HPDE6-E6E7 (cell line): ENCODE measurements at regions not wholly inside any gene's neighbourhood (a gene's known extent, or its start where the extent isn't known, plus 50 kb on each side); places are given as distances from the start of the nearest gene placed in this dataset.
"Not testable (repeated sequence)": the region's sequence is repeated elsewhere in the genome, so short reads cannot be mapped to it uniquely, and the experiment has no call there.

Experiments used
- DNase-seq: peaks from one replicate; pipeline ENCODE4 v3.0.0; 2011; ENCODE audit warnings: missing footprints; ENCODE audit errors: extremely low spot score

DNA sequence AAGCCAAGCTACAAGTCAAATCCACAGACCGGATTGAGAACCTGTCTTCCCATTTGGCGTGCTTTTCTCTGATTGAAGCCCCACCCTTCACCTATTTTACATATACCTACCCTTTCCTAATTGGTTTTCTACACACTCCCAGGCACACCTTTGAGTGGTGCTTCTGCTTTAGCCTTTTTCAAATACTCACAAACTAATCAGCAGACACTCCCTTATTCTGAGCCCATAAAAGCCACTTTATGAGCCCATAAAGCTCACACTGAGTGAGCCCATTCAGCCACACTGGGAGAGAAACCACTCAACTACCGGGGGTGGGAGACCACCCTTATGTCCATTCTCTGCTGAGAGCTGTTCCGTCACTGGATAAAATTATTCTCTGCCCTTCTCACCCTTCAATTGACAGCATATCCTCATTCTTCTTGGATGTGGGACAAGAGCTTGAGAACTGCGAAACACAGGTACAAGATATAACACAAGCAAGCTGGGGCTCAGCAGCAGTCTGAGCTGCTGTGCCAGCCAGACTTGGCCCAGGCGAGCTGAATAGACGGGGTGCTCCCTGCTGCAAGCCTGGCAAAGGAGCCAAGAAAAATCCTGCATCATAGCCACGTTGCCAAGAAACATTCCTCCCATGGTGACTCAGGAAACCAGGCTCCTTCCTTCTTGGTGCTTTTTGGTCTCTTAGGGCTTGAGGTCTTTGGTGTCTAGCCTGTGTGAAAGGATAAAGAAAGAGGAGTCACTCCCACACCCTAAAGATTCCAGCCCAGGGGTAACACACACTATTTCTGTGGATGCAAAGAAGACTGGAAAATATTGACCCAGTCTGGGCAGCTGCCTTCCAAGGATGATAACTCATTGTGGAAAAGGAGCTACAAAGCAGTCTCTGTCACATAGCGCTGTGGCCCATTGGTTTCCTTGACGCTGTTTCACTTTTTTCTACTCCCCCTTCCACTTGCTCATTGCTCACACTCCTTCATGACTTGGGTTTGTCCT, 609.7 kb downstream of the MCTP2 start:
- DNase-seq, result no peak

DNA sequence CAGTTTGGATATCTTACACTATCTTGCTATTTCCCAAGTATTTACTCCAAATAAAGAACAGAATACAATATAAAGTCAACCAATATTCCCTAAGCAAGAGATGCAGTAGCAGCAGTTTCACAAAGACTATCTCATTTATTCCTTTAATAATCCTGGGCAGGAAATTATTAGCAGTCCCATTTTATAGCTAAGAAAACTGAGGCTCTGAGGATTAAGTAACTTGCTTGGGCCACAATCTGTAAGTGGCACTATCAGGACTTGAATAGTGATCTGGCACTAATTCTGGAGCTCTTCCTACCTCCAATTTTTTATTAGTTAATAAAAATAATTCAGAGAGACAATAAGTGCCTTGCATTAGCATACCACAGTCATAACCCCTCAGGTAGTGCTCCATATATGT, 611.7 kb downstream of the MCTP2 start:
- no peak for DNase-seq

DNA sequence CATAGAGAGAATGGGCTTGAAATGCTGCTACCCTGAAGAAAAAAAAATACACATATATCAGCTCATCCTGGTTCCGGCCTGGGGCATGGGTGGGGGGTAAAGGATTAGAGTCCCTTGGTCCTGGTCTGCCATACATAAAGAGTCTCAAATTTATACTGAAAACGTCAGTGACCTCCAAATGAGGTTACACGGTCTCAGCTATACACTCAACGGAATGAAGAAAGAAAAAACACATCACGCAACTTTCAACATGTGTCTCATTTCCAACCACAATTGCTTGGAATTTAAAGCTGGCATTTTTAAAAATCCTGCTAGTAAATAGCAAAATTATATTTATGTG, 612.8 kb downstream of the MCTP2 start:
- no peak for DNase-seq

DNA sequence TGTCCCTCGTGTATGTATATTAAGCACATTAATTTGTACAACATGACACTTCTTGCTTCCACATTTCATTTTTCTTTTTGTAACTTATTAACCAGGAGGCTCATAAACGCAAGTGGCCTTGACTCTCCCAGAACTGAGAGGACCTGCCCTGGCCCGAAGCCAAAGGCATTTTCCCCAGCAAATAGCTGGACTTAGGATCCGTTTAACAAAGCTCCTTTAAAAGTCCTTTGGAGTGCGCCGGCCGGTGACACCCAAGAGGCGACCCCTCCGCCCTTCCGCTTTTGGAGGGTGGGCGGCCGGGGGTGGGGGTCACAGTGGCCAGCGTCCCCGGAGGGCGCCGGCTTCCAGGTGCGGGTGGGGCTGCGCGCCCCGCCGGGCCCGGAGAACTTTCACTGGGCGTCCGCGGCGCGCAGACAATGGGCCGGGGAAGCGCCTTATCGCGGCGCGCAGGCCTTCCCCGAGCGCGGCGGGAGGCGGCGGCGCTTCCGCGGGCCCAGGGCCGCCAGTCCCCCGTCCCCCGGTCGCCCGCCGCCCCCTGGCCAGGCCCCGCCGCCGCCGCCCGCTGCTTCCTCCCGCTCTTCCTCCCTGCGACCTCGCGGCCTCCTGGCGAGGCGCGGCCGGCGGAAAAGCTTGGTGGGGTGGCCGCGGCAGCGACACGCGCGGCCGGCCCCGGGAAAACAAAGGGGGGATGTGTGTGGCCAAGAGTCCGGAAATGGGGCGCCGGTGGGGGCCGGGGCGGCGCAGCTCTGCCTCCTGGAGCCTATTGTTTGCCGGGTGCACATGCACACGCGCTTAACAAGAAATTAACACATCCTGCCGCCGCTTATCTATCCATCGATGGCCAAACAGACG, 613.4 kb downstream of the MCTP2 start:
- DNase-seq, result peak; percentile 28

DNA sequence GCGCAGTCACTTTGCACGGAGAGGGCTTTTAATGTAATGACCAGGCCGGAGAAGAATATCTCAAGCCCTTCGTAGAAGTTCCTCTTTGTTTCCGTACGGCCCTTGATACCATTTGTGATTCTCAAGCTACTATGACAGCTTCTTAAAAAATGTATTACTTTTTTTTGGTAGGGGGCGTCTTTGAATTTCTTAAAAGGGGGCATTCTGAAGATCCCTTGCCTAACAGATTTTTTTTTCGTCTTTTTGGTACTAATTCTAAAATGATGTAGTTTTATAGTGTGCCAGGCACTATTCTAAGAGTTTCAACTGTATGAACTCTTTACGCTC, 614.0 kb downstream of the MCTP2 start:
- no peak for DNase-seq

DNA sequence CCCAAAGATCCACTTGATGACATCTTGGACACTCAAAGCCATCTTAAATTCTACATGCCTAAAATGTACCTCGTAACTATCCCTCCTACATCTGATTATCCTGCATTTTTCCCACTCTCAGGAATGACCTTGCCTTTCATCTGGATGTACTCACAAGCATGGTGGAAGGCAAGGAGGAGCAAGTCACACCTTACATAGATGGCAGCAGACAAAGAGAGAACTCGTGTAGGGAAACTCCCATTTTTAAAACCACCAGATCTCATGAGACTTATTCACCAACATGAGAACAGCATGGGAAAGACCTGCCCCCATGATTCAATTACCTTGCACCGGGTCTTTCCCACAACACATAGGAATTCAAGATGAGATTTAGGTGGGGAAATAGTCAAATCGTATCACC, 616.0 kb downstream of the MCTP2 start:
- no peak for DNase-seq

DNA sequence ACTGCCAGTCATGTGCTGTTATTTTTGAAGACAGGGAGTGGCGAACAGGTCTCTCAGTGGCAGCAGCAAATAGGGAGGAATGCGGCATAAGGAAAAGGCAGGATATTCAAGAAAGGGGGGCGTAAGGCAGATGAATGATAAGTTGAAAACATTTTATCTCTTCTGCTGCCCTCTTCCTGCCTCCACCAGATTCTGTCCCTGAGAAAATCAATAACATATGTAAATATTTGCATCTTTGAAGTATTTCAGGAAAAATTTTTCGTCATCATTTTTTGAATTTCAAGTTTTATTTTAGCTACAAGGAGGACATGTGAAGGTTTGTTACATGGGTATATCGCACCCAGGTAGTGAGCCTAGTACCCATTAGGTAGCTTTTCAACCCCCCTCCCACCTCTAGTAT, 616.7 kb downstream of the MCTP2 start:
- no peak for DNase-seq

DNA sequence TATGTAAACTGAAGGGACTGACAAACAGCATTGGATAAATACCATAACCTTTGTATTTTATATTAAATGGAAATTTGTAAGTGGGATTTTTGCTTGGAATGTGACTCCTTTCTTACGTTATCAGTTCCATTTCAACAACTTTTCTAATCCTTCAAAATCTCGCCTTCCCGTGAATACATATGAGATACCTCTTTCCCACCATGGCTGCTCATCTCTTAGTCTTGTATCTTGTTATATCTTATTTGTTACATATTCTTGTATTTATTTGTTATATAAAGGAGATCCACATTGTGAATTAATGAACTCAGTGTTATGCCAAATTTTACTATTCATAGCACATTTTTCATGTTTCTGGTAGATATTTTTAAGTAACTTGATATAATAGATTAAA, 623.7 kb downstream of the MCTP2 start:
- DNase-seq, result no peak

DNA sequence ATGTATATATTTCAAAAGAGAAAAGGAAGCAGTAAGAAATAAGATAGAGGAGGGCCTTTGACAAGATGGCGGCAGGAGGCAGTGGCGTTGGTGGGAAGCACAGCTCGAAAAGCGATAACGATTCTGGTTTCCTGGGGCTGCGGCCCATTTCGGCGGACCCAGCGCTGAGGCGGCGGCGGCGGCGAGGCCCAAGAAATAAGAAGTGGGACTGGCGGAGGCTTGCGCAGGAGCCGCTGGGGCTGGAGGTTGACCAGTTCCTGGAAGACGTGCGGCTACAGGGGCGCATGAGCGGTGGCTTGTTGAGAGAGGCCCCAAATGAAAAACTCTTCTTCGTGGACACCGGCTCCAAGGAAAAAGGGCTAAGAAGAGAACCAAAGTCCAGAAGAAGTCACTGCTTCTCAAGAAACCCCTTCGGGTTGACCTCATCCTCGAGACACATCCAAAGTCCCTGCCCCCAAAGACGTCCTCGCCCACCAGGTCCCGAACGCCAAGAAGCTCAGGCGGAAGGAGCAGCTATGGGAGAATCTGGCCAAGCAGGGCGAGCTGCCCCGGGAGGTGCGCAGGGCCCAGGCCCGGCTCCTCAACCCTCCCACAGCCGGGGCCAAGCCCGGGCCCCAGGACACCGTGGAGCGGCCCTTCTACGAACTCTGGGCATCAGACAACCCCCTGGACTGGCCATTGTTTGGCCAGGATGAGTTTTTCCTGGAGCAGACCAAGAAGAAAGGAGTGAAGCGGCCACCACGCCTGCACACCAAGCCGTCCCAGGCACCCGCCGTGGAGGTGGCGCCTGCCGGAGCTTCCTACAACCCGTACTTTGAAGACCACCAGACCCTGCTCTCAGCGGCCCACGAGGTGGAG, 624.3 kb downstream of the MCTP2 start:
- DNase-seq, result no peak

DNA sequence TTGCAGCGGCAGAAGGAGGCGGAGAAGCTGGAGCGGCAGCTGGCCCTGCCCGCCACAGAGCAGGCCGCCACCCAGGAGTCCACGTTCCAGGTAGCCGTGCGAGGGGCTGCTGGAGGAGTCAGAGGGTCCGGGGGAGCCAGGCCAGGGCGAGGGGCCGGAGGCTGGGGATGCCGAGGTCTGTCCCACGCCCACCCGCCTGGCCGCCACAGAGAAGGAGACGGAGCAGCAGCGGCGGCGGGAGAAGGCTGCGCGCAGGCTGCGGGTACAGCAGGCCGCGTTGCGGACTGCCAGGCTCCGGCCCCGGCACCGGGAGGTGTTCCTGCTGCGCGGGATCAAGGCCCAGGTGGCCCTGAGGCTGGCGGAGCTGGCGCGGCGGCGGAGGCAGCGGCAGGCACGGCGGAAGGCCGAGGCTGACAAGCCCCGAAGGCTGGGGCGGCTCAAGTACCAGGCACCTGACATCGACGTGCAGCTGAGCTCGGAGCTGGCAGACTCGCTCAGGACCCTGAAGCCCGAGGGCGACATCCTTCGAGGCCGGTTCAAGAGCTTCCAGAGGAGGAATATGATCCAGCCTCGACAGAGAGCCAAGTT, 625.0 kb downstream of the MCTP2 start:
- no peak for DNase-seq

DNA sequence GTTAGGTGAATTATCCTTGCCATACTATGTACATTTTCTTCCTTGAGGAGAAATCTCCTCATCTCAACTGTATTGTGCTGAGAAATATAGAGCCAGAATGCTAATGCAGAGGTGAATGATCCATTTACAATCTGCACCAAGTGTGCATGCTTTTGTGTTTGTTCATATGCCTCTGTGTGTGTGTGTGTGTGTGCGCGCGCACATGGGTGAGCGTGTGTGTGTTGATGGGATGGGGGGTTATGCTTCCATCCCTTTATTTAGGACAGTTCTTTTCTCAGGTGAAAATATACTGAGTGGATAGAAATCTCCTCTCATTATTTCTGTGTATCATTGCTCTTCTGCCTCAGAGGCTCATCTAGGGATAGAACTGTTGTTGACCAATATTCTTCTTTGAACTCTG, 626.1 kb downstream of the MCTP2 start:
- no peak for DNase-seq

DNA sequence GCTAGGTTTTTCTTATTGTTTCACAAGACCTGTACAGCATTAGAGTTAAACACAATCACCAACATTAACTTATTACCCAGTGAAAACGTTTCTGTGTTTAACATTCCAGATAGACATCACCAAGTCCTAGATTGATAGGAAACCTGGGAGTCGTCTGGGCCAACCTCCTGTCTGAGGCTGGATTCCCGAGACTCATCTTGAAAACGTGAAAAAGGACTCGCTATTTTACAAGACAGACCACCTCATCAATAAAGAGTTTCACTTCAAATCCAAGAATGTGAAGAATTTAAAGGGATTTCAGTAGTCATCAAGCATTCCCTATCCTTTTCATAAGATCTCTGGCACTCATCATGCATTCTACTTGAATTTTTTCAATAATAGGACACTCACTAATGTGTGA, 626.6 kb downstream of the MCTP2 start:
- DNase-seq, result no peak

DNA sequence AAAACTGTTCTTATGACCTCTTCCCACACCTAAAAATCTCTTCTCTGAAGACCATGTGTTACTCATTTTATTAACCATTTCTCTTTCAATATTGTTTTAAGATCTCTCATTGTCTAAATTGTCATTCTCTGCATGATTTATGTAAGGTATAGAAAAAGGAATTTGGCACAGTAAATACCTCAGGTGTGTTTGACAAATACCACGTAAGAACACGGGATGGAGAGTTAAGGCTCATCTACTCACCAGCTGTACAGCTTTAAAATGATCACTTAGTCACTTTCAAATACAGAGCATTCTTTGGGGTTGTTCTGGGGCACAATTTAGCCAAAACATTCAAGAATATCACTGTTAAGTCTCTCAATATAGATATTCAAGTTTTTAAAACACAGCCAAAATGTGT, 627.1 kb downstream of the MCTP2 start:
- no peak for DNase-seq

DNA sequence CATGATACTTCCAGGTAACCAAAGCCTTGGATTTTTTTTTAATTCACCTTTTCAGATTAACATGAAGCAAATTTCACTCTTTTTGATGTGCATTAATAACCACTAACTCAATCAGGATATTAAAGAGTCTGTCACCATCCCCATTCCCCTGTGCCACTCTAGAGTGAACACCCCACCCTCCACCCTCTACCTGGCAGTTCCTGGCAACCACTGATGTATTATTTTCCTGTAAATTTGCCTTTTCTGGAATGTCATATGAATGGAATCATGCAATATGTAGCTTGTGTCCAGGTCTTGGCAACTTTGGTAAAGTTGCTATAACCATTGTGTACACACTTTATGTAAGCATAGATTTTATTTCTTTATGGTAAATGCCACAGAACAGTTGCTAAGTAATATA, 627.6 kb downstream of the MCTP2 start:
- no peak for DNase-seq

DNA sequence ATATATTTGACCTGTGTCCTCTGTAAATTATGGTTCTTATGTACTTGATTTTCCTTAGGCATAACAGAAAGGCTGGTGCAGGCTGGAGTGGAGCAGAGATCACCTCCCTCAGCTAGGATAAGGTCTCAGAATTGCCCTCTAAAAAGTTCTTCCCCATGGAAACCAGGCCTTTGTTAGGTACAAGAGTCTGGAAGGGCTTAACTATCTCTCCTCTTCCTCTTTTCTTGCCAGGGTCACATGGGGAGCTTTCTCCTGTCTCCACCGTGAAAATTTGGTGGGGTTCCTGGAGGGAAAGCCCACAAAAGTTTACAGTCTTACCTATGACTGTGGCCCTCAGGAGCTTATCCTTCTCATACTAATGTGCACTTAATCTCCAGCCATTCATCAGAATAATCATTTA, 633.2 kb downstream of the MCTP2 start:
- no peak for DNase-seq

DNA sequence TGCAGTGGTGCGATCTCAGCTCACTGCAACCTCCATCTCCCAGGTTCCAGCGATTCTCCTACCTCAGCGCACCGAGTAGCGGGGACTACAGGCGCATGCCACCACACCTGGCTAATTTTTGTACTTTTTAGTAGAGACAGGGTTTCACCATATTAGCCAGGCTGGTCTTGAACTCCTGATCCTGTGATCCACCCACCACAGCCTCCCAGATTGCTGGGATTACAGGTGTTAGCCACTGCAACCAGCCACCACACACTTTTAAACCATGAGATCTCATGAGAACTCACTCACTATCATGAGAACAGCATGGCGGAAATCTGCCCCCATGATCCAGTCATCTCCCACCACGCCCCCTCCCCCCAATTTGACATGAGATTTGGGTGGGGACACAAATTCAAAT, 636.9 kb downstream of the MCTP2 start:
- not testable (repeated sequence) for DNase-seq

DNA sequence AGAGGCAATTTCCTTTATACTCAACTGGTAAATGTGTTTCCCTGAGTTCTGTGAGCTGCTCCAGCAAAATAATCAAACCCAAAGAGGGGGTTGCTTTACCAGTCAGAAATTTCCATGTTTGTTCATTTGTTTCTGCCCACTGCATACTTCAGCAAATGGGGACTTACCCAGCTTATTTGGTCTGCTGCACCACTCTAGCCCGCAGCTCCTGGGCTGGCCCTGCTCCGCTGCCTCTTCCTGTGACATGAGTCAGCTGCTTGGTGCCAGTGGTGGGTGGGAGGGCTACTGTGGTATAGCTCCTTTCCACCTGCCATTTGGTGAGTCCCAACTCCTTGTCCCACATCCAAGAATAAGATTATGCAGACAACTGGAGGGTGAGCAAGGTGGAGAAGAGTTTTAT, 644.2 kb downstream of the MCTP2 start:
- DNase-seq, result no peak

DNA sequence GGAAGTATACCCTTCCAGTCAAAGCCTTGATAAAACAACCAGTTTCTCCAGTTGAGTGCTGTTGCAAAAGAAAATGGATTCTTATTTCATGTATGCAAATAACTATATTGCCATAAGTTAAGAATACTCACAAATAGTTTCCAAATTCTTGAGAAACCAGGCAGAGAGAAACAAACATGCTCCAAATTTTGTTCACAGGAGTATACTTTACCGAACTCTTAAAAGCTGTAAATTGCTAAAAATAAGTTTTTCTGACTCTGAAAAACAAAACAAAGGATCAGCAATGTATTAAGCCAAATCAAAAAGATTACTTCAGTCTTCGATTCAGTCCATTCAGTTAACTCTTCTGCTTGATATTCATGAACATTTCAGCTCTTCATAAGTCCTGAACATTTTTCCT, 646.5 kb downstream of the MCTP2 start:
- DNase-seq, result no peak

DNA sequence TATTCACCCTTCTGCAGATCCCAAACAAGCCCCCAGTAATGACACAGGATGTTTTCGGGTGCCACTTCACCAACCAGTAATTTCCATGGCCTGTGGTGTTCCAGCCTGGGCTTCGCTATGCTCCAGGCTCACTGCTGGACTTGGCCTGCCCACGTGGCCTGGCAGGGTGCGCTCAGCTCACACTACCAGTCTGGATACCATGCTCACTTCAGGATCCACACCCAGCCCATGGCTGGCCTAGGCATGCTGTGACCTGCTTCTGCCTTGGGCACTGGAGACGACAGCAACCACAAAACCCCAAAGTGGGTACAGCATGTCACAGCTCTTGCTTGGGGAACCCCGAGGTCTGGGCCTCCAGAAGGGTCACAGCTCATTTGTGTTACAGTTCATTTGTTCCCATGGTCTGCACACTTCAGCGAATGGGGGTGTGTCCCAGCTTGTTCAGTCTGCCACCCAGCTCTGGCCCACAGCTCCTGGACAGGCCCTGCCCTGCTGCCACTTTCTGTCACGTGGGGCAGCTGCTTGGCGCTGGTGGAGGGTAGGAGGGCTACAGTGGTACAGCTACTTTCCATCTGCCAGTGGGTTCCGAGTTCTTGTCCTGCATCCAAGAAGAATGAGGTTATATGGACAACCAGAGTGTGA, 650.8 kb downstream of the MCTP2 start:
- DNase-seq, result peak; percentile 55

DNA sequence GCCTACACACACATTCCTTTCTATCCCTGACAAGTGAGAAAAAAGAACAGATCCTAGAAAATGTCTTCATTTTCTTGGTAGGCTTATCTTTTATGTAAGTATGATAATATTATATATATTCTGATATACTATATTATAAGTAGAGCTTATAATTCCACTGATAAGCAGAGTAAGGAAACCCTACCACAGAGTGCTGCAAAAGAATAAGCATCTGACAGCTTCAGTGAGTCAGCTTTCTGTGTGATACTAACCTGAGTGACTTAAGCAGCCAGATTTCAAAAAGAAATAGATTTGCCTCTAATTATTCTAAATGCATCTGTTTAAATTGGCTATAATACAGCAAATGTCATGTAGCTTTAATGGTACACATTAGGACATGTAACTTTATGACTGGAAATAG, 656.0 kb downstream of the MCTP2 start:
- no peak for DNase-seq

DNA sequence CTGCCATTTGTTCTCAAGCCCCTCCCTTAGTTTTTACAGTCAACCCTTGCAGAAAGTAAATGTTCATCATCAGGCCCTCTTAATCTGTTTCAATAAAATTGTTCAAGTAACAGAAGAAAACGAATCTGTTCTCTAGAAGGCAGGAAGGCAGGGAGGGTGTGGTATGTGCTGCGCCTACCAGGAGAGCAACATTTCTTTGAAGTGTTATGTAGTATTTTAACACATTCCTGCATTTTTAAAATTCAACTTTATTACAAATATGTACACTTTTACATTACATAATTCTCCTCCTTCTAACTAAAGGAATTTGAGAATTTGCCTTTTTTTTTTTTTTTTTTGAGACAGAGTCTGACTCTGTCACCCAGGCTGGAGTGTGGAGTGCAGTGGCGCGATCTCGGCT, 657.8 kb downstream of the MCTP2 start:
- no peak for DNase-seq
